PC-3 (cell line): ENCODE measurements at regions not wholly inside any gene's neighbourhood (a gene's known extent, or its start where the extent isn't known, plus 50 kb on each side); places are given as distances from the start of the nearest gene placed in this dataset.

Experiments used
- ATAC-seq: fragments of 200-7000 bp; cut with Tn5 transposase; 2 replicates; pipeline ENCODE4 v1.9.1; 2020; ENCODE audit warnings: mild to moderate bottlenecking, moderate library complexity
- BruUV-seq: library from RNA; stranded (reverse); fragments of 400-500 nt; replicated peaks from 2 replicates; lab custom pipeline; 2021; lab: Mats Ljungman, UMichigan
- CTCF ChIA-PET: fragments of 300-600 bp; sonication (Branson Sonifier 250); formaldehyde crosslinking; loops from one replicate; lab custom pipeline; 2022; ENCODE audit warnings: antibody characterized with exemption; lab: Charles Lee
- POLR2A ChIA-PET: fragments of 300-600 bp; sonication (Branson Sonifier 250); formaldehyde crosslinking; loops from one replicate; lab custom pipeline; 2022; ENCODE audit warnings: antibody characterized with exemption; ENCODE audit not compliant: unreplicated experiment; lab: Charles Lee
- DNase-seq: peaks from one replicate; pipeline ENCODE4 v3.0.0-alpha.2; 2015
- H2AFZ ChIP-seq: fragments of 300-600 bp; sonication (generic); 2 replicates; pipeline ENCODE4 v1.6.0; 2016; ENCODE audit warnings: antibody characterized with exemption, low read length
- H3F3A ChIP-seq: fragments of 300-600 bp; sonication (generic); one replicate; pipeline ENCODE4 v1.6.0; 2017; ENCODE audit warnings: antibody characterized with exemption, low read length, control low read depth, mild to moderate bottlenecking; ENCODE audit not compliant: unreplicated experiment
- H3K27ac ChIP-seq: fragments of 300-600 bp; sonication (generic); 2 replicates; pipeline ENCODE4 v1.5.1; 2016; ENCODE audit warnings: mild to moderate bottlenecking, low read length
- H3K27me3 ChIP-seq: fragments of 300-600 bp; sonication (generic); 2 replicates; pipeline ENCODE4 v1.6.1; 2016; ENCODE audit warnings: low read length, mixed read lengths
- H3K36me3 ChIP-seq: fragments of 300-600 bp; sonication (generic); 2 replicates; pipeline ENCODE4 v1.6.1; 2016; ENCODE audit warnings: low read depth, mixed run types, low read length, mixed read lengths
- H3K4me1 ChIP-seq: fragments of 300-600 bp; sonication (generic); 2 replicates; pipeline ENCODE4 v1.5.1; 2016; ENCODE audit warnings: low read length; ENCODE audit not compliant: insufficient read depth
- H3K4me2 ChIP-seq: fragments of 300-600 bp; sonication (generic); 2 replicates; pipeline ENCODE4 v1.6.0; 2016; ENCODE audit warnings: low read length
- H3K4me3 ChIP-seq: fragments of 300-600 bp; sonication (generic); 2 replicates; pipeline ENCODE4 v1.5.1; 2016; ENCODE audit warnings: mild to moderate bottlenecking, low read length, mixed read lengths
- H3K79me2 ChIP-seq: fragments of 300-600 bp; sonication (generic); 2 replicates; pipeline ENCODE4 v1.6.1; 2017; ENCODE audit warnings: low read length, mixed read lengths
- H3K9ac ChIP-seq: fragments of 300-600 bp; sonication (generic); 2 replicates; pipeline ENCODE4 v1.6.0; 2016; ENCODE audit warnings: mild to moderate bottlenecking, low read length
- H3K9me2 ChIP-seq: fragments of 300-600 bp; sonication (generic); replicated peaks from 2 replicates; pipeline ENCODE4 v1.6.1; 2016; ENCODE audit warnings: mixed run types, low read length, mixed read lengths
- H3K9me3 ChIP-seq: fragments of 300-600 bp; sonication (generic); 2 replicates; pipeline ENCODE4 v1.6.1; 2016; ENCODE audit warnings: low read length, mixed read lengths
- H4K20me1 ChIP-seq: fragments of 300-600 bp; sonication (generic); 2 replicates; pipeline ENCODE4 v1.6.1; 2016; ENCODE audit warnings: low read length, mixed read lengths
- EZH2 ChIP-seq: fragments of 300-600 bp; sonication (generic); IDR thresholded peaks from one replicate; pipeline ENCODE4 v1.6.1; 2017; ENCODE audit warnings: antibody characterized with exemption, mild to moderate bottlenecking, low read length; ENCODE audit not compliant: unreplicated experiment
- EZH2phosphoT487 ChIP-seq: fragments of 300-600 bp; sonication (generic); IDR thresholded peaks from 2 replicates; pipeline ENCODE4 v1.6.1; 2018; ENCODE audit warnings: mild to moderate bottlenecking, antibody characterized with exemption, low read length, borderline replicate concordance
- intact Hi-C: fragments of 100-400 bp; cut with micrococcal nuclease; formaldehyde crosslinking; loops from 2 replicates; pipeline ENCODE4 v1.9.0; 2023
- TF ChIP-seq, protein P1 (sequence below): fragments of 300-600 bp; sonication (generic); conservative IDR thresholded peaks from 2 replicates; pipeline ENCODE4 v1.5.1; 2017; ENCODE audit warnings: antibody characterized with exemption, low read depth, mild to moderate bottlenecking, low read length

GRCh38 chr6:21648475-21649050, 55.0 kb downstream of the SOX4 start:
- ChIA-PET POLR2A (no interaction called here), CTCF (no interaction called here)
- no peak overlapping the region for H3K4me3 ChIP-seq
- no peaks in the 10 kb centered on the region for H3F3A ChIP-seq
- H3K79me2 ChIP-seq, result no peaks in the 10 kb centered on the region
- no peaks in the 10 kb centered on the region for H4K20me1 ChIP-seq
- H2AFZ ChIP-seq, result no peak overlapping the region
- intact Hi-C loops, result no loop called here
- H3K9ac ChIP-seq, result no peak overlapping the region
- TF ChIP-seq, protein P1, sequence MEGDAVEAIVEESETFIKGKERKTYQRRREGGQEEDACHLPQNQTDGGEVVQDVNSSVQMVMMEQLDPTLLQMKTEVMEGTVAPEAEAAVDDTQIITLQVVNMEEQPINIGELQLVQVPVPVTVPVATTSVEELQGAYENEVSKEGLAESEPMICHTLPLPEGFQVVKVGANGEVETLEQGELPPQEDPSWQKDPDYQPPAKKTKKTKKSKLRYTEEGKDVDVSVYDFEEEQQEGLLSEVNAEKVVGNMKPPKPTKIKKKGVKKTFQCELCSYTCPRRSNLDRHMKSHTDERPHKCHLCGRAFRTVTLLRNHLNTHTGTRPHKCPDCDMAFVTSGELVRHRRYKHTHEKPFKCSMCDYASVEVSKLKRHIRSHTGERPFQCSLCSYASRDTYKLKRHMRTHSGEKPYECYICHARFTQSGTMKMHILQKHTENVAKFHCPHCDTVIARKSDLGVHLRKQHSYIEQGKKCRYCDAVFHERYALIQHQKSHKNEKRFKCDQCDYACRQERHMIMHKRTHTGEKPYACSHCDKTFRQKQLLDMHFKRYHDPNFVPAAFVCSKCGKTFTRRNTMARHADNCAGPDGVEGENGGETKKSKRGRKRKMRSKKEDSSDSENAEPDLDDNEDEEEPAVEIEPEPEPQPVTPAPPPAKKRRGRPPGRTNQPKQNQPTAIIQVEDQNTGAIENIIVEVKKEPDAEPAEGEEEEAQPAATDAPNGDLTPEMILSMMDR, result no peak
- no peak for TF ChIP-seq EZH2
- no peak for TF ChIP-seq EZH2phosphoT487
- no peaks in the 10 kb centered on the region for H3K36me3 ChIP-seq
- no peaks in the 10 kb centered on the region for H3K9me2 ChIP-seq
- no peak overlapping the region for H3K4me2 ChIP-seq
- DNase-seq (no peak), ATAC-seq (no peak)
- BruUV-seq, result no TSS peak
- H3K27ac ChIP-seq, result no peak overlapping the region
- H3K4me1 ChIP-seq, result no peaks in the 10 kb centered on the region
- no peaks in the 10 kb centered on the region for H3K9me3 ChIP-seq
- H3K27me3 ChIP-seq, result no peaks in the 10 kb centered on the region

DNA sequence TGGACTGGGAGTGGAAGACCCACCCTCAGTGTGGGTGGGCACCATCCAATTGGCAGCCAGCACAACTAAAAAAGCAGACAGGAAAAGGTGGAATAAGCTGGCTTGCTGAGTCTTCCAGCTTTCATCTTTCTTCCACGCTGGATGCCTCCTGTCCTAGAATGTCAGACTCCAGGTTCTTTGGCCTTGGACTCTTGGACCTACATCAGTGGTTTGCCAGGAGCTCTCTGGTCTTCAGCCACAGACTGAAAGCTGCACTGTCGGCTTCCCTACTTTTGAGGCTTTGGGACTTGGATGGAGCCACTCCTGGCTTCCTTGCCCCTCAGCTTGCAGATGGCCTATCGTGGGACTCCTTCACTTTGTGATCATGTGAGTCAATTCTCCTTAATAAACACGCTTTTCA, 59.8 kb downstream of the SOX4 start:
- intact Hi-C loops, result no loop called here
- CTCF ChIA-PET, result no interaction called here
- BruUV-seq, result no TSS peak
- no peaks in the 10 kb centered on the region for H3K36me3 ChIP-seq
- H3K9me3 ChIP-seq, result no peaks in the 10 kb centered on the region
- H3K4me2 ChIP-seq, result no peak overlapping the region
- POLR2A ChIA-PET, result no interaction called here
- H3K4me1 ChIP-seq, result no peaks in the 10 kb centered on the region
- H3F3A ChIP-seq, result no peaks in the 10 kb centered on the region
- TF ChIP-seq EZH2 (no peak), EZH2phosphoT487 (no peak)
- TF ChIP-seq, protein P1, result no peak
- no peak overlapping the region for H2AFZ ChIP-seq
- no peak for ATAC-seq
- no peak overlapping the region for H3K27ac ChIP-seq
- DNase-seq, result no peak
- H4K20me1 ChIP-seq, result no peaks in the 10 kb centered on the region
- no peaks in the 10 kb centered on the region for H3K9me2 ChIP-seq
- H3K79me2 ChIP-seq, result no peaks in the 10 kb centered on the region
- no peak overlapping the region for H3K9ac ChIP-seq
- no peak overlapping the region for H3K4me3 ChIP-seq
- H3K27me3 ChIP-seq, result no peaks in the 10 kb centered on the region

DNA sequence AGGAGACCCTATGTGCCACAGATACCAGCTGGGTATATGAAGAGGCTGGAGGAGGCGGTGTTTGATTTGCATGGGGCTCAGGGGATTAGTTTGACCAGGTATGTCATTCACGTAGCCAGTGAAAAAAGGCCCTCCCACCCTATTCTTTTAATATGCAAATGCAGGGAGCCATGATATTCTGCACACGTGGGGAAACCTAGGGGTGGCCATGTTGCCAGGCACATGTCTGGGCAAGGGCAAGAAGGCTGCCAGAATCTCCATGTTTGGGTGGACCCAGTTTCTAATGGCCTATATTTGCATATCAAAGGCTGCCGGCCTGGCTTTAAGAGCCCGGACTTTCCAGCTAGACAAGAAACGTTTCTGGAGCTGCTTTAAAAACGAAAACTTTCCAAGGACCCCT, 60.4 kb downstream of the SOX4 start:
- Histone ChIP-seq H3K79me2 (no peaks in the 10 kb centered on the region), H3F3A (no peaks in the 10 kb centered on the region), H3K36me3 (no peaks in the 10 kb centered on the region), H3K9me2 (no peaks in the 10 kb centered on the region), H3K9me3 (no peaks in the 10 kb centered on the region), H4K20me1 (no peaks in the 10 kb centered on the region), H3K27me3 (no peaks in the 10 kb centered on the region), H3K9ac (no peak overlapping the region), H2AFZ (no peak overlapping the region), H3K4me1 (no peaks in the 10 kb centered on the region), H3K4me2 (no peak overlapping the region), H3K27ac (no peak overlapping the region), H3K4me3 (no peak overlapping the region)
- intact Hi-C loops, result no loop called here
- ChIA-PET POLR2A (no interaction called here), CTCF (no interaction called here)
- no peak for DNase-seq
- no peak for ATAC-seq
- TF ChIP-seq, protein P1, result no peak
- TF ChIP-seq EZH2phosphoT487 (no peak), EZH2 (no peak)
- no TSS peak for BruUV-seq
